ENCODE measurements at regions not wholly inside any gene's neighbourhood (a gene's known extent, or its start where the extent isn't known, plus 50 kb on each side); places are given as distances from the start of the nearest gene placed in this dataset.
"Not testable (repeated sequence)": the region's sequence is repeated elsewhere in the genome, so short reads cannot be mapped to it uniquely, and the experiment has no call there.

DNA sequence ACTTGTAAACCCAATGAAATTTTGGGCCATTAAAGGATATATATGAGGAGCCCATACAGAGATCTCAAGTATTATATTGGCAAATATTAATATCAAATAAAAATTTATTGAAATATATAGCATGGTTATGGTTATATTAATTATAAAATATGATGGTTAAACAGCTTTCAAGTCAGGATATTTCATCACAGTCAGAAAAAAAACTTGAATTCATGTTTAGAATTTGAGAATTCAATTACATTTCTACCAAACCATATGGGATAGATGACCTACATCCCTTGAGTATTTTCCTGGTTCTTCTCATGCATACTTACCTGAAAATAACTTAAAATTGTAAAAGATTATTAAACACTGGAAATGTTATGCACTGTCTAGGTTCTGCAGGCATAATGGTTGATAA lies 956.1 kb upstream of the EDIL3 start:
- DNase-seq, result no peak
- Mint-ChIP-seq H3K4me3 (no peak overlapping the region), H3K36me3 (ENCODE audit: low read depth) (no peaks in the 10 kb centered on the region), H3K4me1 (no peaks in the 10 kb centered on the region), H3K27me3 (ENCODE audit: low read depth, poor library complexity) (no peaks in the 10 kb centered on the region), H3K27ac (no peak overlapping the region), H3K9me3 (no peaks in the 10 kb centered on the region)
- TF ChIP-seq, protein P1, sequence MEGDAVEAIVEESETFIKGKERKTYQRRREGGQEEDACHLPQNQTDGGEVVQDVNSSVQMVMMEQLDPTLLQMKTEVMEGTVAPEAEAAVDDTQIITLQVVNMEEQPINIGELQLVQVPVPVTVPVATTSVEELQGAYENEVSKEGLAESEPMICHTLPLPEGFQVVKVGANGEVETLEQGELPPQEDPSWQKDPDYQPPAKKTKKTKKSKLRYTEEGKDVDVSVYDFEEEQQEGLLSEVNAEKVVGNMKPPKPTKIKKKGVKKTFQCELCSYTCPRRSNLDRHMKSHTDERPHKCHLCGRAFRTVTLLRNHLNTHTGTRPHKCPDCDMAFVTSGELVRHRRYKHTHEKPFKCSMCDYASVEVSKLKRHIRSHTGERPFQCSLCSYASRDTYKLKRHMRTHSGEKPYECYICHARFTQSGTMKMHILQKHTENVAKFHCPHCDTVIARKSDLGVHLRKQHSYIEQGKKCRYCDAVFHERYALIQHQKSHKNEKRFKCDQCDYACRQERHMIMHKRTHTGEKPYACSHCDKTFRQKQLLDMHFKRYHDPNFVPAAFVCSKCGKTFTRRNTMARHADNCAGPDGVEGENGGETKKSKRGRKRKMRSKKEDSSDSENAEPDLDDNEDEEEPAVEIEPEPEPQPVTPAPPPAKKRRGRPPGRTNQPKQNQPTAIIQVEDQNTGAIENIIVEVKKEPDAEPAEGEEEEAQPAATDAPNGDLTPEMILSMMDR (IDR thresholded peaks at IDR 0.05), result no peak

DNA sequence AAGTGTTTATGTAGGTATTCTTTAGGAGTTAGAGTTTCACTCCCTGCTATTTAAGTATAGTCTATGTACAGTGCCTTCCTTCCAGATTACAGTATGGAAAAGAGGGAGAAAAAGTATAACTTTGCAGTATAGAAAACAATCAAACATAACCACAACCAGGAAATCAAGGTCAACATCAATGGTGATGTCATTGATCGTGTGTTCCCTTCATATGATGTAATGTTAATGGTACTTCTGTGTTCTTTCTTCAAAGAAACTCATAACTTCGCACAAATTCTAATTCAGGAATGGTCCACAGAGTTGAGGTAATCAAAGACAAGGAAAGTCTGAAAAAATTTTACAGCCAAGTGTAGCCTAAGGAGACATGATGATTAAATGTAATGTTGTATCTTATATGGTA lies 961.1 kb upstream of the EDIL3 start:
- H3K4me1 Mint-ChIP-seq, result no peaks in the 10 kb centered on the region
- TF ChIP-seq, protein P1 (IDR thresholded peaks at IDR 0.05), result no peak
- H3K27me3 Mint-ChIP-seq (ENCODE audit: low read depth, poor library complexity), result no peaks in the 10 kb centered on the region
- H3K4me3 Mint-ChIP-seq, result no peak overlapping the region
- H3K9me3 Mint-ChIP-seq, result no peaks in the 10 kb centered on the region
- H3K36me3 Mint-ChIP-seq (ENCODE audit: low read depth), result no peaks in the 10 kb centered on the region
- H3K27ac Mint-ChIP-seq, result no peak overlapping the region
- no peak for DNase-seq

DNA sequence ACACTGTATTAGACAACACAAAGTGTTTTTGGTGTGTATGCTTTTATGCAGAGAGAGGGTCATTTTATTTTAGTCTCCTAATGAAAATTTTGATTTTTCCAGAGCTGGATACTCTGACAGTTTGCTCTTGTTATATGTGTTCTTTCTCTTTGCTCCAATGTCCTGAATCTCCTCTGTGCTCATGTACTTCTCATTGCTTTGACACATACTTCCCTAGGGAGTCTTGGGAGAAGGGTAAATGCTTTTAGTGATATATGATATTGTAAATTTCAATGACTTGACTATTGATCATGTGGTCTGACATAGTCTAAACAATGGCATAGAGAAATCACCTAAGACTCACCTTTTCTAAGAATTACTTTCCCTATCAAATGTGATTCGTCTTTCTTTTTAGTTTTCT lies 972.6 kb upstream of the EDIL3 start:
- Mint-ChIP-seq H3K4me1 (no peaks in the 10 kb centered on the region), H3K27me3 (ENCODE audit: low read depth, poor library complexity) (no peaks in the 10 kb centered on the region), H3K9me3 (no peaks in the 10 kb centered on the region), H3K27ac (no peak overlapping the region), H3K36me3 (ENCODE audit: low read depth) (no peaks in the 10 kb centered on the region), H3K4me3 (no peak overlapping the region)
- no peak for DNase-seq
- TF ChIP-seq, protein P1 (IDR thresholded peaks at IDR 0.05), result no peak

DNA sequence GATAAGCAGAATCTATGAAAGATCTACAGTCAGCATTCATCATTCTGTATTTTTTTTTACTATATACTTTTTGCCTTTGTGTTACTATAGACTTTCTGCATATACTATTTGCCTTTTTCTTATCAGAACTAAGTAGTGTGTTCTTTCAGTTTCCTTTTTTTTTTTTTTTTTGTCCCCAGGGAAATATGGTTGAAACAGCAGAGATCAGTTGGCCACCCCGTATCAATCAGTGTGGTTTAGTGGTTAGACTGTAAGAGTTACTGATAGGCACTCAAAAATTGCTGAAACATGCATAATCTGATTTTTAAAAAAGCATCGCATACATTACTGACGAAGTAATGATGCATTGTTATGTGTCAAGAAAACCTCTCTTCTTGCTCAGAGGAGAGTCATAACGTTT lies 990.8 kb upstream of the EDIL3 start:
- H3K4me3 Mint-ChIP-seq, result no peak overlapping the region
- H3K36me3 Mint-ChIP-seq (ENCODE audit: low read depth), result no peaks in the 10 kb centered on the region
- DNase-seq, result no peak

DNA sequence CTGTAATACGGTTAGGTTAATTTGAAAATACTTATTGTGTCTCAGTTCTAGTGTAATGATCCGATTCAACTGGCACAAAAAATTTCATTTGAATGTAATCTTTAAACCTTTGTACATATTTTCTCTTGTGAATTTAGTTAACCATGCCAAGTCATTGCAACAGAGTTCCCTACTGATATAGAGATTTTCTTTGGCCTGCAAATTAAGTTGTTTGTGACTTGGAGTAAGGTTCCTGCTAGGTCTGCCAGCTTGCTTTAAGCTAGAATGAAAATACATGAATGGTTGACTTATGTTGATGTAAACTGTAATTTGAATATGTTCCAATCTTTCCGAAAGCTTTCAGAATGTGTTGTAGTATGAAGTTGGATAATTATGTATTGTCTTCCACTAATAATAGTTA lies 1004.1 kb upstream of the EDIL3 start:
- H3K4me1 Mint-ChIP-seq, result no peaks in the 10 kb centered on the region
- H3K9me3 Mint-ChIP-seq, result peaks cover 10% of the 10 kb centered on the region
- H3K27ac Mint-ChIP-seq, result no peak overlapping the region
- no peak for DNase-seq
- H3K4me3 Mint-ChIP-seq, result no peak overlapping the region
- TF ChIP-seq, protein P1 (IDR thresholded peaks at IDR 0.05), result no peak
- peaks cover 4% of the 10 kb centered on the region for H3K27me3 Mint-ChIP-seq (ENCODE audit: low read depth, poor library complexity)
- no peaks in the 10 kb centered on the region for H3K36me3 Mint-ChIP-seq (ENCODE audit: low read depth)

More for the DNA sequence above, 990.8 kb upstream of the EDIL3 start:
- TF ChIP-seq, protein P1 (IDR thresholded peaks at IDR 0.05), result no peak
- Mint-ChIP-seq H3K27me3 (ENCODE audit: low read depth, poor library complexity) (no peaks in the 10 kb centered on the region), H3K9me3 (peaks cover 4% of the 10 kb centered on the region), H3K27ac (no peak overlapping the region), H3K4me1 (no peaks in the 10 kb centered on the region)

DNA sequence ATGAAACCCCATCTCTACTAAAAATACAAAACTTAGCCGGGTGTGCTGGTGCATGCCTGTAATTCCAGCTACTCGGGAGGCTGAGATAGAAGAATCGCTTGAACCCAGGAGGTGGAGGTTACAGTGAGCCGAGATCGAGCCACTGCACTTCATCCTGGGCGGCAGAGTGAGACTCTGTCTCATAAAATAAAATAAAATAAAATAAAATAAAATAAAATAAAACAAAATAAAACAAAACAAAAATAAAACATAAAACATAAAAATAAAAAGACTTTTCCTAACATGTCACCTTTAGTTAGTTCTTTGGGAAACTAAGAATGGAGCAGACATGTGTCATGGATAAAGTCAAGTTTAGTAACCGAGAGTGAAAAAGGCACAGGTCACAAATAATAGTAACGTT lies 1007.6 kb upstream of the EDIL3 start:
- not testable (repeated sequence) for H3K9me3 Mint-ChIP-seq; DNase-seq; H3K36me3 Mint-ChIP-seq (ENCODE audit: low read depth); H3K27ac Mint-ChIP-seq; H3K4me1 Mint-ChIP-seq; H3K27me3 Mint-ChIP-seq (ENCODE audit: low read depth, poor library complexity); H3K4me3 Mint-ChIP-seq
